Large intestine (tissue), 3 donors: ENCODE measurements at regions not wholly inside any gene's neighbourhood (a gene's known extent, or its start where the extent isn't known, plus 50 kb on each side); places are given as distances from the start of the nearest gene placed in this dataset.
A peak's percentile ranks its signal among the peaks of the same experiment; 100 is the strongest.

Source experiments
- DNase-seq, 2 donors: peaks; one replicate each; pipeline versions ENCODE4 v3.0.0 to v3.0.0-alpha.2; 2013
- H3K27ac ChIP-seq: one replicate; pipeline ENCODE4 v1.5.1; 2013; ENCODE audit warnings: low read length
- H3K27me3 ChIP-seq: 2 replicates; pipeline ENCODE4 v1.6.1; 2013; ENCODE audit warnings: low read length; ENCODE audit not compliant: control insufficient read depth, insufficient read depth
- H3K36me3 ChIP-seq: 2 replicates; pipeline ENCODE4 v1.6.1; 2013; ENCODE audit warnings: low read length; ENCODE audit not compliant: control insufficient read depth, insufficient read depth
- H3K4me1 ChIP-seq: one replicate; pipeline ENCODE4 v1.6.1; 2013; ENCODE audit warnings: low read length; ENCODE audit not compliant: control insufficient read depth, insufficient read depth
- H3K4me3 ChIP-seq: one replicate; pipeline ENCODE4 v1.5.1; 2013; ENCODE audit warnings: low read length
- H3K9me3 ChIP-seq: one replicate; pipeline ENCODE4 v1.6.1; 2013; ENCODE audit warnings: mild to moderate bottlenecking, low read depth, low read length, moderate library complexity; ENCODE audit not compliant: control insufficient read depth
- WGBS: methylation state at CpG from one replicate; pipeline ENCODE4 v1.1.5; 2013; ENCODE audit warnings: low lambda C conversion rate; ENCODE audit not compliant: insufficient coverage; 5-methylcytosine and 5-hydroxymethylcytosine counted together

DNA sequence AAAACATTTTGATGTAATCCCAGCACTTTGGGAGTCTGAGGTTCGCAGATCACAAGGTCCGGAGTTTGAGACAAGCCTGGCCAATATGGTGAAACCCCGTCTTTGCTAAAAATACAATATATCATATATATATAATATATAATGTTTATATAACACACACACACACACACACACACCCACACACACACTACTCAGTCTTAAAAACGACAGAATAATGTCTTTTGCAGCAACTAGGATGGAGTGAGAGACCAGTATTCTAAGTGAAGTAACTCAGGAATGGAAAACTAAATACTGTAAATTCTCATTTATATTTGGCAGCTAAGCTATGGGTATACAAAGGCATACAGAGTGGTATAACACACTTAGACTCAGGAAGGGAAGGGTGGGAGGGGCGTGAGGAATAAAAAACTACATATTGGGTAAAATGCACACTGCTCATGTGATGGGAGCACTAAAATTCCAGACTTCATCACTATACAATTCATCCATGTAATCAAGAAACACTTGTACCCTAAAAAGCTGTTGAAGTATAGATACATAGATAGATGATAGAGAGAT is 231.2 kb upstream of the SEMA3A start:
- H3K27ac ChIP-seq = no peak overlapping the region
- no peaks in the 10 kb centered on the region for H3K27me3 ChIP-seq
- no peaks in the 10 kb centered on the region for H3K36me3 ChIP-seq
- DNase-seq = no peak
- H3K9me3 ChIP-seq = no peaks in the 10 kb centered on the region
- no peaks in the 10 kb centered on the region for H3K4me1 ChIP-seq
- no peak overlapping the region for H3K4me3 ChIP-seq
- no CpG with 5 or more reads among the region's 5 CpGs for WGBS

DNA sequence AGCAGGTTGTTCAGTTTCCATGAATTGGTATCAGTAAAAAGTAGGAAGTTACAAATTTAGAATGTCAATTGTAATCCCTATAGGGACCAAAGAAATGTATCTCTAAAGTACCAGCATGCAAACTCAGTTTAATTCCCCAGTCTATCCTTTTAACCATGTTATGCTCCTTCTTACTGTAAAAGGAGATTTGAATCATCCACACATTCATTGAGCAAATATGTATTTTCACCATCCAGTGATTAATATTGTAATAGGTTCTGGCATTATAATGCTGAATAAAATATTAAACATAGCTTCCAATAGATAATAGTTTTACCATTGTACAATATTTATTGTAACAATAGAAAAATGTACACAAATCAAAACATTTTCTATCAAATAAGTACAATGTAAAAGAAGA is 228.2 kb upstream of the SEMA3A start:
- H3K4me3 ChIP-seq = no peak overlapping the region
- no peaks in the 10 kb centered on the region for H3K36me3 ChIP-seq
- H3K27ac ChIP-seq = no peak overlapping the region
- H3K27me3 ChIP-seq = no peaks in the 10 kb centered on the region
- DNase-seq = no peak
- H3K9me3 ChIP-seq = no peaks in the 10 kb centered on the region
- no peaks in the 10 kb centered on the region for H3K4me1 ChIP-seq

DNA sequence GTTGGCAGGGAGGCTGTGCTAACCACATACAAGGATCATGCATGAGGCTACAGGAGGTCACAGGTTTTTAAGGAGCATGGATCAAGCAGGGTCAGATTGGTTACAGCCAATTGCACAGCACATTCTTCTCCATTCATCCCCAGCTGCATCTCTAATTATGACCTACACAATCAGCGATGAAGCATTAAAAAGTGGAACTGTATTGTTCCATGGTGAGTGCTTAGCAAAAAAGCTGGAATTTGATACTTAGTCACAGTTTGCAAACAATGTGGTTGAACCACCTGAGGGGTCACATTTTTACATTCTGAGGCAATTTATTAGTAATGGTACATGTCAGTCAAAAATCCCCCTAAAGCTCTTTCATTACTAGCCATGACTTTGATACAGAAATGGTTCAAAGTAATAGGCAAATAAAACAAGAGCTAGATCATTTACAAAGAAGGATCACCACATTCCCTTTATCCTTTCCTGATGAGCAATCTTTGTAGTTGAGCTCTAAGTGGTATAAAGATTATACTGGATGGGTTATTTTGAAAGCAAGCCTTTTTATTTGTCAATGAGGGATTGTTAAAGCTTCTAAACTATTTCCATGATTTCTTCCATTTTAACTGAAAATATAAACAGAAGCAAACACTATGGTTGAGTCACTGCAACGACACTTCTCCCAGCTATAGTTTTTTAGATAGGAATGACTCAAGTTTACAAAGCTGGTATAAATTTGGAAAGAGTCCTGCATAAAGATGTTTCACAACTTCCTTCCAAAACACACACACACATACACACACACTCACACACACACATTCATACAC is 217.8 kb upstream of the SEMA3A start:
- H3K4me3 ChIP-seq = no peak overlapping the region
- peak in 1 of 2 donors; percentile 3 for DNase-seq
- H3K27me3 ChIP-seq = no peaks in the 10 kb centered on the region
- H3K27ac ChIP-seq = no peak overlapping the region
- WGBS = 43% methylated on average over 1 of the region's 2 CpGs
- H3K4me1 ChIP-seq = peaks cover 6% of the 10 kb centered on the region
- H3K9me3 ChIP-seq = no peaks in the 10 kb centered on the region
- H3K36me3 ChIP-seq = no peaks in the 10 kb centered on the region

DNA sequence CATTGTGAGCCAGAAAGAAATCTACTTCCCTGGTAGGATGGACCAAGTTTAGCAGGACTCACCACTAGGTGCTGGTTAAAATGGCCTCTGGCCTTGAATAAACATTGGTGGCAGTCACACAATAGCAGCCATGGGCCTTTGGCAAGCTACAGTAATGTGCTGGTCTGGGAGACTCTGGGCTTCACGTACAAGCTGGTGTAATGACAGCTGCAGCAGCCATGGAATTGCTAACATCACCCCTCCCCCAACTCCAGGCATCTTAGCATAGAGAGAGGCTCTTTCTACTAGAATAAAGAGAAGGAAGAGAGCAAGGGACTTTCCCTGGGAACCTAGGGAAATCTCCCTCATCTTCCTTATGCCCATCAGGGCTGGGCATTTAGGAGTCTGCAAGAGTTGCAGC is 205.1 kb upstream of the SEMA3A start:
- DNase-seq = no peak
- Histone ChIP-seq H3K4me1 (no peaks in the 10 kb centered on the region), H3K27ac (no peak overlapping the region), H3K4me3 (no peak overlapping the region), H3K27me3 (no peaks in the 10 kb centered on the region), H3K9me3 (peaks cover 2% of the 10 kb centered on the region), H3K36me3 (no peaks in the 10 kb centered on the region)
- no CpG with 5 or more reads among the region's 1 CpG for WGBS

GRCh38 chr7:84394219-84394618 is 199.6 kb upstream of the SEMA3A start:
- no peak overlapping the region for H3K4me3 ChIP-seq
- H3K27me3 ChIP-seq = no peaks in the 10 kb centered on the region
- no peak for DNase-seq
- no peak overlapping the region for H3K27ac ChIP-seq
- H3K4me1 ChIP-seq = no peaks in the 10 kb centered on the region
- no peaks in the 10 kb centered on the region for H3K9me3 ChIP-seq
- H3K36me3 ChIP-seq = no peaks in the 10 kb centered on the region

- Histone ChIP-seq H3K36me3 (no peaks in the 10 kb centered on the region), H3K4me3 (no peak overlapping the region), H3K27me3 (no peaks in the 10 kb centered on the region), H3K27ac (no peak overlapping the region), H3K9me3 (no peaks in the 10 kb centered on the region), H3K4me1 (no peaks in the 10 kb centered on the region)
- DNase-seq = no peak
Observed at GRCh38 chr7:84393786-84394185, 199.2 kb upstream of the SEMA3A start.

GRCh38 chr7:84390845-84391244 is 196.3 kb upstream of the SEMA3A start:
- no peaks in the 10 kb centered on the region for H3K4me1 ChIP-seq
- H3K27ac ChIP-seq = no peak overlapping the region
- no peaks in the 10 kb centered on the region for H3K36me3 ChIP-seq
- H3K4me3 ChIP-seq = no peak overlapping the region
- no peaks in the 10 kb centered on the region for H3K9me3 ChIP-seq
- no peak for DNase-seq
- no CpG with 5 or more reads among the region's 3 CpGs for WGBS
- no peaks in the 10 kb centered on the region for H3K27me3 ChIP-seq

GRCh38 chr7:84389242-84389641 is 194.7 kb upstream of the SEMA3A start:
- Histone ChIP-seq H3K9me3 (no peaks in the 10 kb centered on the region), H3K36me3 (no peaks in the 10 kb centered on the region), H3K4me1 (no peaks in the 10 kb centered on the region), H3K4me3 (no peak overlapping the region), H3K27ac (no peak overlapping the region), H3K27me3 (no peaks in the 10 kb centered on the region)
- no peak for DNase-seq
- WGBS = 83% methylated on average over 3 of the region's 4 CpGs

DNA sequence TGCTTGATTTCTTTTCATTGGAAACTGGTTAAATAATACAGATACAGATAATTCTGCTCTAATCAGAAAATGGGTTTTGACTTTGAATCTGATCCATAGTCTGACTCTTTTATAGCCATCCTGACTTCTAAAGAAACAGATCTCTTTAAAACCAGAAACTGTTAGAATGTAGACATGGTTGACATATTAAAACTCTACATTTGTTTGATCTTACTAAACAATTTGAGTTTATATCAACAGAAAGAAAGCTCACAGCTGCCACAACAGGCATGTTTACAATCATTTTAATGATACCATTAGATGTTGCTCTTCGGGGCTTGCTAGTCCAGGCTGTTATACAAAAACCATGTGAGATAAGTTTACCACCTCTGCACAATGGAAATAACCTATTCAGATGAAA is 193.0 kb upstream of the SEMA3A start:
- Histone ChIP-seq H3K9me3 (no peaks in the 10 kb centered on the region), H3K27ac (no peak overlapping the region), H3K4me3 (no peak overlapping the region), H3K36me3 (no peaks in the 10 kb centered on the region), H3K4me1 (no peaks in the 10 kb centered on the region), H3K27me3 (no peaks in the 10 kb centered on the region)
- DNase-seq = no peak
- WGBS = no CpG with 5 or more reads among the region's 1 CpG

- no peaks in the 10 kb centered on the region for H3K36me3 ChIP-seq
- H3K4me1 ChIP-seq = no peaks in the 10 kb centered on the region
- no peaks in the 10 kb centered on the region for H3K9me3 ChIP-seq
- WGBS = no CpG with 5 or more reads among the region's 1 CpG
- no peak overlapping the region for H3K4me3 ChIP-seq
- H3K27me3 ChIP-seq = no peaks in the 10 kb centered on the region
- no peak for DNase-seq
- no peak overlapping the region for H3K27ac ChIP-seq
Observed at GRCh38 chr7:84384417-84384816, 189.8 kb upstream of the SEMA3A start.

DNA sequence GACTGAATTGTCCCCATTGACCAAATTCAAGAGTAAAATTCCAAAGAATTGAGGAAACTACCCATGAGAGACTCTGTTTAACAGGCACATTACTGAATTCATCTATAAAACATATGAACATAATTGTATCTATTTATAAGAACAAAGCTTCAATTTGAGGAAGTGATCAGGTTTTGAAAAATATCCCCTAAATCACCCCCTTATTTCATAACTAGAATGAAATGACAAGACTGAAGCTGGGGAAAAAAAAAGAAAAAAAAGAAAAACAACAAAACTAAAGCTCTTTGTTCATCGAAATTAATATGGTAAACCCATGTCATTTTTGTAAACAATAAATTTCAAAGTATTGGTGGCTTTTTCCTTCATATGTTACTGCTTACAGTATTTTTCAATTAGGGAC is 184.9 kb upstream of the SEMA3A start:
- 50% methylated on average over 1 of the region's 1 CpG for WGBS
- no peaks in the 10 kb centered on the region for H3K4me1 ChIP-seq

More for the DNA sequence above, 184.9 kb upstream of the SEMA3A start:
- Histone ChIP-seq H3K9me3 (no peaks in the 10 kb centered on the region), H3K27me3 (no peaks in the 10 kb centered on the region), H3K4me3 (no peak overlapping the region), H3K27ac (no peak overlapping the region), H3K36me3 (no peaks in the 10 kb centered on the region)
- no peak for DNase-seq
